AML-193 (cell line): ENCODE measurements at regions not wholly inside any gene's neighbourhood (a gene's known extent, or its start where the extent isn't known, plus 50 kb on each side); places are given as distances from the start of the nearest gene placed in this dataset.

Source experiments
- DNase-seq, 2 experiments: peaks; one replicate each; lab custom pipeline; 2025; lab: John Stamatoyannopoulos, UW

DNA sequence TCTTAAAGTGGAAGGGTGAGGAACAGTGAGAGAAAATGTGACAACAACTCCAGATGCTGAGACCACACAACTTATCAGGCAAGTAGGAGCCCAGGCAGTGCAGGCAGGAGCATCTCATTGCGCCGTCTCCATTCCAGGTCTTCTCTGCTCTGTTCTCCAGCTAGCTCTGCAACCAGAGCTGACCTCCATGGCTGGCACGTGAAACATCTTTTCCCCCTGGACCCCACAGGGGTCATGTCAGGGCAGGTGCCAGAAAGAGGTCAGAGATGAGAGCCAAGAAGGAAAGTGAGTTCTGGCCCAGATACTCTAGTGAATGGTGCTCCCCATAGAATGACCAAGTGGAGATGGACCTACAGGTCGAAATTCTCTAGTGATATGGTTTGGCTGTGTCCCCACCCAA is 281.4 kb downstream of the SMOC2 start:
- no peak for DNase-seq

DNA sequence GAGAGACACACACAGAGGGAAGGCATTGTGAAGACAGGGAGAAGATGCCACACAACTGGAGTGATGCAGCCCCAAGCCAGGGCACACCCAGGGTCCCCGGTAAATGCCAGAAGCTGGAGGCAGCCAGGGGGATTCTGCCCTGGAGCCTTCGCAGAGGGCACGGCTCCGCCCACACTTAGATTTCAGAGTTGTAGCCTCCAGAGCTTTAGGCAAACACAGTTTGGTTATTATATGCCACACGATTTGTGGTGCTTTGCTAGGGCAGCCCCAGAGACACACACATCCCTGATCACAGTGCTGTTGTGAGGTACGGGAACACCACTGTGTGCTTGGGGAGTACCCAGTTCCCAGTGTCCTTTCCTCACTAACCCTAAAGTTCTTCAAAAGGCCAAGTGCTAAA is 280.6 kb downstream of the SMOC2 start:
- no peak for DNase-seq

DNA sequence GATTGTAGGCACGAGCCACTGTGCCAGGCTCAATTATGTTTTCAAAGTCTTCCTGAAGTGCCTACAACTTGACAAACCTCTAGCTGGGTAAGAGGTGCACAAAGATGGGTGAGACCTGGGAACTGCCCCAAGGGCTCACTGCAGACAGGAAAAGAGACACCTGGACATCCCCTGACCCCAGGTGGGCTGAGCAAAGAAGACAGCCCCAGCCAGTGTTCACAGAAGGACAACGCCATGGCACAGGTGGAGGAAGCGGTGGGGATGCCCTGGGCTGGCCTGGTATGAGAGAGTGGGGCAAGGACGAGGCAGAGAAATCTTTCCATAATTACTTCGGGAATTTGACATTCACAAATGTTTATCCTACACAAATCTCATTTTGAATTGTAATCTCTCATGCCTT is 278.9 kb downstream of the SMOC2 start:
- DNase-seq = no peak

DNA sequence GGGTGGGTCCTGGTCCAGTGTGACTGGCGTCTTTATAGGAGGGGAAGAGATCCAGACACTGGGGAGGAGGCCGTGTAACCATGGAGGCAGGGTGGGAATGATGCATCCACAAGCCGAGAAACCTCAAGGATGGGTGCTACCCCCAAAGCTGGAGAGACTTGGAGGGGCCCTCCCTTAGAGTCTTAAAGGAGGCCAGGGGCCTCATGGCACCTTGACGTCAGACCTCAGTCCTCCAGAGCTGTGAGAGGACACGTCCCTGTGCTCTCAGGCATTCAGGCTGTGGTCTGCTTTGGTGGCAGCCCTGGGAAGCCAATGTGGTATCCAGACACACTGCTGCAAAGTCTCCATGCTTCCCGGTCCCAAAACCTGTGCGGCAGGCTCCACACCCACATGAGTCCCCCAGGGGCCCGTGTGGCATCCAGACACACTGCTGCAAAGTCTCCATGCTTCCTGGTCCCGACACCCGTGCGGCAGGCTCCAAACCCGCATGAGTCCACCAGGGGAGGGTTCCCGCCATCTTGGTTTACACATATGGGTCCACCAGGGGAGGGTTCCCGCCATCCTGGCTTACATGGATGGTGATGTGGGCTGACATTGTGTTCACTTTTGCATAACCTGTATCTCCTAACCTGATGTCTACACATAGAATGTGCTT is 278.0 kb downstream of the SMOC2 start:
- DNase-seq = no peak
